Middle frontal gyrus (tissue), 1 donor: ENCODE measurements at regions not wholly inside any gene's neighbourhood (a gene's known extent, or its start where the extent isn't known, plus 50 kb on each side); places are given as distances from the start of the nearest gene placed in this dataset.
"Not testable (repeated sequence)": the region's sequence is repeated elsewhere in the genome, so short reads cannot be mapped to it uniquely, and the experiment has no call there.

Source experiments
- DNase-seq: peaks from one replicate; pipeline ENCODE4 v3.0.0-alpha.2; 2015; ENCODE audit warnings: low spot score; ENCODE audit errors: extremely low spot score

GRCh38 chr9:126056312-126057021, 270.2 kb upstream of the MVB12B start:
- no peak for DNase-seq

GRCh38 chr9:126057121-126057825, 269.4 kb upstream of the MVB12B start:
- no peak for DNase-seq

GRCh38 chr9:126058011-126058531, 268.6 kb upstream of the MVB12B start:
- no peak for DNase-seq

- DNase-seq, result no peak
Observed at GRCh38 chr9:126058591-126058990, 268.0 kb upstream of the MVB12B start.

GRCh38 chr9:126061575-126061974, 265.1 kb upstream of the MVB12B start:
- no peak for DNase-seq

GRCh38 chr9:126062158-126062886, 264.3 kb upstream of the MVB12B start:
- DNase-seq, result no peak

- no peak for DNase-seq
Observed at GRCh38 chr9:126063326-126063725, 263.3 kb upstream of the MVB12B start.

- DNase-seq, result no peak
Observed at GRCh38 chr9:126066131-126066530, 260.5 kb upstream of the MVB12B start.

GRCh38 chr9:126067031-126067734, 259.4 kb upstream of the MVB12B start:
- DNase-seq, result no peak

GRCh38 chr9:126068534-126069230, 257.9 kb upstream of the MVB12B start:
- no peak for DNase-seq

GRCh38 chr9:126069400-126069955, 257.2 kb upstream of the MVB12B start:
- DNase-seq, result no peak

GRCh38 chr9:126070058-126070655, 256.5 kb upstream of the MVB12B start:
- DNase-seq, result no peak

- DNase-seq, result no peak
Observed at GRCh38 chr9:126071076-126071750, 255.4 kb upstream of the MVB12B start.

GRCh38 chr9:126077656-126078055, 249.0 kb upstream of the MVB12B start:
- DNase-seq, result not testable (repeated sequence)

GRCh38 chr9:126080641-126081040, 246.0 kb upstream of the MVB12B start:
- DNase-seq, result no peak

GRCh38 chr9:126081746-126082145, 244.9 kb upstream of the MVB12B start:
- DNase-seq, result no peak

GRCh38 chr9:126084008-126084407, 242.6 kb upstream of the MVB12B start:
- no peak for DNase-seq

- no peak for DNase-seq
Observed at GRCh38 chr9:126084696-126085095, 241.9 kb upstream of the MVB12B start.

- no peak for DNase-seq
Observed at GRCh38 chr9:126085170-126085569, 241.5 kb upstream of the MVB12B start.
